Tibial nerve (tissue), 3 donors: ENCODE measurements at regions not wholly inside any gene's neighbourhood (a gene's known extent, or its start where the extent isn't known, plus 50 kb on each side); places are given as distances from the start of the nearest gene placed in this dataset.

ENCODE experiments used
- CTCF ChIP-seq, 5 experiments: fragments of 200-600 bp in 3 of 5; fragments of 450-650 bp in 2 of 5; sonication (generic) in 3 of 5; IDR thresholded peaks; one replicate each; pipeline ENCODE4 v1.5.1; 2016 to 2019; ENCODE audit warnings: antibody characterized with exemption in 5 of 5, mild to moderate bottlenecking in 3 of 5, moderate library complexity in 2 of 5
- POLR2A ChIP-seq, 2 donors: fragments of 450-650 bp; IDR thresholded peaks; one replicate each; pipeline ENCODE4 v1.6.1; 2017; ENCODE audit warnings: antibody characterized with exemption in 2 of 2, mild to moderate bottlenecking in 2 of 2, moderate library complexity in 2 of 2

DNA sequence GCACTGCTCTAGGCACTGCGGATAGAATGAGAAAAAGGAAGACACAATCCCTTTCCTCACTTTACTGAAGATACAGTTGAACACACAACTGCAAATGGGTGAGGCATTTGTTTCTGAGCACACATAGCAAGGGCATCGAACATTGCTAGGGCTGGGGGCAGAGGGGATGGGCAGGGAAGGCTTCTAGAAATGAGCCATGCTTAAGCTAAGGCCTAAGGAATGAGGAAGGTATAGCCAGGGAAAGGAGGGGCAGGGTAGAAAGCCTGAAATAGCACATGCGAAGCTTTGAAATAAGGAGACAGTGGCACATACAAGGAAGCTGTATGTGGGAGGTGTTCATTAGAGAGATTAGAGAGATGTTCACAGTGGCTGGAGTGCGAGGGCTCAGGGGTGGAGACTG, 92.7 kb downstream of the KIF4B start:
- TF ChIP-seq POLR2A (IDR thresholded peaks at IDR 0.05) (no peak), CTCF (IDR thresholded peaks at IDR 0.05) (no peak)
